Calu3 (cell line): ENCODE measurements at regions not wholly inside any gene's neighbourhood (a gene's known extent, or its start where the extent isn't known, plus 50 kb on each side); places are given as distances from the start of the nearest gene placed in this dataset.

ENCODE experiments used
- BruUV-seq: library from RNA; stranded (reverse); fragments of 400-500 nt; replicated peaks from 2 replicates; lab custom pipeline; 2021; lab: Mats Ljungman, UMichigan
- CTCF ChIA-PET: fragments of 300-600 bp; sonication (Branson Sonifier 250); formaldehyde crosslinking; loops from one replicate; lab custom pipeline; 2022; ENCODE audit warnings: antibody characterized with exemption; lab: Charles Lee
- DNase-seq: peaks from one replicate; pipeline ENCODE4 v3.0.0; 2022
- H3K27ac Mint-ChIP-seq: one replicate; pipeline ENCODE4 v1.8.0; 2022; ENCODE audit warnings: mixed read lengths; ENCODE audit not compliant: unreplicated experiment
- H3K27me3 Mint-ChIP-seq: one replicate; pipeline ENCODE4 v1.8.0; 2022; ENCODE audit warnings: mixed read lengths; ENCODE audit not compliant: unreplicated experiment
- H3K36me3 Mint-ChIP-seq: one replicate; pipeline ENCODE4 v1.8.0; 2022; ENCODE audit warnings: mild to moderate bottlenecking, moderate library complexity, mixed read lengths; ENCODE audit not compliant: insufficient read depth, unreplicated experiment
- H3K4me1 Mint-ChIP-seq: one replicate; pipeline ENCODE4 v1.8.0; 2022; ENCODE audit warnings: mild to moderate bottlenecking, low read depth, mixed read lengths; ENCODE audit not compliant: unreplicated experiment
- H3K4me3 Mint-ChIP-seq: one replicate; pipeline ENCODE4 v1.8.0; 2022; ENCODE audit warnings: mild to moderate bottlenecking, low read depth, moderate library complexity, mixed read lengths; ENCODE audit not compliant: unreplicated experiment
- H3K9me3 Mint-ChIP-seq: one replicate; pipeline ENCODE4 v1.8.0; 2022; ENCODE audit warnings: low read depth, mixed read lengths; ENCODE audit not compliant: unreplicated experiment
- intact Hi-C: fragments of 100-400 bp; cut with micrococcal nuclease; formaldehyde crosslinking; loops from one replicate; pipeline ENCODE4 v1.10.0; 2022; ENCODE audit not compliant: unreplicated experiment
- TF ChIP-seq, protein P1 (sequence below): fragments of 200-600 bp; IDR thresholded peaks from one replicate; pipeline ENCODE4 v1.8.0; 2022; ENCODE audit warnings: antibody characterized with exemption; ENCODE audit not compliant: unreplicated experiment

DNA sequence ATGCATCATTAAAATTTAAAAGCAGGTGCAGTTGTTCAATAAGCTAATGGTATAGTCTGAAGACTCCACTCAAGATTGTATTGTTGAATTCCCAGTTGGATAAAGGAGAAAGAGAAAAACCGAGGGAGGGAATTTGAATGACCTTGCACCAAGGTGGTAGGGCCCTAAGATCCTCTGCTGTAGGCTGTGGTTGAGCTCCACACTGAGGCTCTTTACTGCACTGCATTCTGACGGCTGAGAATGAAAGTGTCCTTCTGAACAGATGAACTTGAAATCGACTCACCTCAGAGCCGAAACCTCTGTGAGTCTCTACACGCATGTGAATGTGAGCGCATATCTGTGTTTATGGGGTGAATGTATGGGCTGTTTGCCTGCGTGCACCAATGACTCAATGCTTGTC lies 388.9 kb upstream of the DACH1 start:
- no TSS peak for BruUV-seq
- Mint-ChIP-seq H3K36me3 (no peaks in the 10 kb centered on the region), H3K4me1 (no peaks in the 10 kb centered on the region), H3K27me3 (no peaks in the 10 kb centered on the region), H3K4me3 (no peak overlapping the region), H3K27ac (no peak overlapping the region), H3K9me3 (no peaks in the 10 kb centered on the region)
- CTCF ChIA-PET, result no interaction called here
- peak; percentile 5 for DNase-seq
- TF ChIP-seq, protein P1, sequence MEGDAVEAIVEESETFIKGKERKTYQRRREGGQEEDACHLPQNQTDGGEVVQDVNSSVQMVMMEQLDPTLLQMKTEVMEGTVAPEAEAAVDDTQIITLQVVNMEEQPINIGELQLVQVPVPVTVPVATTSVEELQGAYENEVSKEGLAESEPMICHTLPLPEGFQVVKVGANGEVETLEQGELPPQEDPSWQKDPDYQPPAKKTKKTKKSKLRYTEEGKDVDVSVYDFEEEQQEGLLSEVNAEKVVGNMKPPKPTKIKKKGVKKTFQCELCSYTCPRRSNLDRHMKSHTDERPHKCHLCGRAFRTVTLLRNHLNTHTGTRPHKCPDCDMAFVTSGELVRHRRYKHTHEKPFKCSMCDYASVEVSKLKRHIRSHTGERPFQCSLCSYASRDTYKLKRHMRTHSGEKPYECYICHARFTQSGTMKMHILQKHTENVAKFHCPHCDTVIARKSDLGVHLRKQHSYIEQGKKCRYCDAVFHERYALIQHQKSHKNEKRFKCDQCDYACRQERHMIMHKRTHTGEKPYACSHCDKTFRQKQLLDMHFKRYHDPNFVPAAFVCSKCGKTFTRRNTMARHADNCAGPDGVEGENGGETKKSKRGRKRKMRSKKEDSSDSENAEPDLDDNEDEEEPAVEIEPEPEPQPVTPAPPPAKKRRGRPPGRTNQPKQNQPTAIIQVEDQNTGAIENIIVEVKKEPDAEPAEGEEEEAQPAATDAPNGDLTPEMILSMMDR, result no peak
- intact Hi-C loops, result no loop called here

DNA sequence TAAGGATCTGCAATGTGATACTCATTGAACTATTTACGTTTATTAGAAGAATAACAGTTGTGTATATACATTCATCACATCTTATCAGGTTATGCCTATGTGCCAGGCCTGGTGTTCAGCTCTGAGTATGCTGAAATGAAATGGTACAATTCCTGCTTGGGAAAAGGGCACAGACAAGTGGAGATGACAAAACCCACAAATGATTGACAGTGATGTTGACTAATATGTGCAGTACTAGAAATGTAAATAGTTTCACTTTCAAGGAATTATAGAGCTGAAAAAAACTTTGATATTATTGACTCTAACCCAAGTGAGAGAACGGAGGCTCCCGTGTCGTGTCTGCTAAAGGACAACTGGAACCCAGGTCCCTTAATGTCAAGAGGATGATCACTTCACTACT lies 386.8 kb upstream of the DACH1 start:
- Mint-ChIP-seq H3K9me3 (no peaks in the 10 kb centered on the region), H3K4me1 (no peaks in the 10 kb centered on the region), H3K27me3 (no peaks in the 10 kb centered on the region), H3K4me3 (no peak overlapping the region), H3K27ac (no peak overlapping the region), H3K36me3 (no peaks in the 10 kb centered on the region)
- intact Hi-C loops, result no loop called here
- no TSS peak for BruUV-seq
- no peak for DNase-seq
- CTCF ChIA-PET, result interaction anchor here (0.5 kb wide), 1 partner anchor 29 kb away, joined by 3 read pairs; no protein-coding TSS in a partner anchor
- TF ChIP-seq, protein P1, result no peak

DNA sequence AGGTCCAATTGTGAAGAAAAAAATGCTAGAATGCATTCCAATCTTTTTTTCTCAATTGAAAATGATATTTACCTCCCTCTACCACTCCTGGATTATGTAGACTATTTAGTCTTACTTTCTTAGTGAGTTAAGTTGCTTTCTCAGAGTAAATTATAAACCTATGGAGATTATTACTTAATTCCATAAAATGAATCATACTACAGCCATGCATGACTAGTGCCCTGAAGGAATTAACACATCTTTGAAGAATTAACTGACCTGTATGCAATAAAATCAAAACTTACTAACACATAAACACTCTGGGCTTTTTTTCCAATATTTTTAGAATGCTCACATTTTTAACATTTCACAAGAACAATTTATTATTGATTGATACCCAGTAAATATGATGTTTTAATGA lies 379.4 kb upstream of the DACH1 start:
- Mint-ChIP-seq H3K4me3 (no peak overlapping the region), H3K27ac (no peak overlapping the region), H3K4me1 (no peaks in the 10 kb centered on the region), H3K9me3 (no peaks in the 10 kb centered on the region), H3K36me3 (no peaks in the 10 kb centered on the region), H3K27me3 (no peaks in the 10 kb centered on the region)
- TF ChIP-seq, protein P1, result no peak
- no TSS peak for BruUV-seq
- intact Hi-C loops, result no loop called here
- DNase-seq, result no peak
- CTCF ChIA-PET, result no interaction called here

DNA sequence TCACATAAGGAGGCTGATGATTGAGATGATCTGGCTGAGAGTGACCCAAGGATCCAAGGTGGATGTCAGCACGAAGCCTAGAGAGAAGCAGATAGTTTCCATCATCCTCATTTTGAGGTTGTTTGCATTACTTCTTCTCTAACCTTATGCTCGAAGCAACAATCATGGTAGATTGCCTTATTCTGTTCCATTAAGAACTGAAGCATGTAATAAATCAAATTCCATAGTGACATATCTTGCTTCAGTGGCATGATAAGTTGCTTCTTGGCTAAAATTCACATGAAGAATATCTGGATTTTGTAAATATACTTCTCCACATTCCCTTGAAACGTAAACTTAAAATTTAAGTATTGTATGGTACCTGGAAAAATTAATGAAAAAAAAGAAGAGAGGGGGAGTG lies 377.8 kb upstream of the DACH1 start:
- Mint-ChIP-seq H3K36me3 (no peaks in the 10 kb centered on the region), H3K27ac (no peak overlapping the region), H3K4me1 (no peaks in the 10 kb centered on the region), H3K9me3 (no peaks in the 10 kb centered on the region), H3K27me3 (no peaks in the 10 kb centered on the region), H3K4me3 (no peak overlapping the region)
- TF ChIP-seq, protein P1, result no peak
- no TSS peak for BruUV-seq
- intact Hi-C loops, result no loop called here
- no peak for DNase-seq
- CTCF ChIA-PET, result no interaction called here
